Choroid plexus epithelial cell (primary cell): ENCODE measurements at regions not wholly inside any gene's neighbourhood (a gene's known extent, or its start where the extent isn't known, plus 50 kb on each side); places are given as distances from the start of the nearest gene placed in this dataset.

Experiments
- DNase-seq: peaks from one replicate; pipeline ENCODE4 v3.0.0-alpha.2; 2010; ENCODE audit warnings: low read depth
- H3K4me3 ChIP-seq: 2 replicates; pipeline ENCODE4 v1.5.1; 2011; ENCODE audit warnings: low read depth, mild to moderate bottlenecking, control low read depth, low read length, moderate library complexity
- TF ChIP-seq, protein P1 (sequence below): conservative IDR thresholded peaks from 2 replicates; pipeline ENCODE4 v1.5.1; 2011; ENCODE audit warnings: low read depth, mild to moderate bottlenecking, control low read depth, inconsistent platforms, low read length, moderate library complexity

DNA sequence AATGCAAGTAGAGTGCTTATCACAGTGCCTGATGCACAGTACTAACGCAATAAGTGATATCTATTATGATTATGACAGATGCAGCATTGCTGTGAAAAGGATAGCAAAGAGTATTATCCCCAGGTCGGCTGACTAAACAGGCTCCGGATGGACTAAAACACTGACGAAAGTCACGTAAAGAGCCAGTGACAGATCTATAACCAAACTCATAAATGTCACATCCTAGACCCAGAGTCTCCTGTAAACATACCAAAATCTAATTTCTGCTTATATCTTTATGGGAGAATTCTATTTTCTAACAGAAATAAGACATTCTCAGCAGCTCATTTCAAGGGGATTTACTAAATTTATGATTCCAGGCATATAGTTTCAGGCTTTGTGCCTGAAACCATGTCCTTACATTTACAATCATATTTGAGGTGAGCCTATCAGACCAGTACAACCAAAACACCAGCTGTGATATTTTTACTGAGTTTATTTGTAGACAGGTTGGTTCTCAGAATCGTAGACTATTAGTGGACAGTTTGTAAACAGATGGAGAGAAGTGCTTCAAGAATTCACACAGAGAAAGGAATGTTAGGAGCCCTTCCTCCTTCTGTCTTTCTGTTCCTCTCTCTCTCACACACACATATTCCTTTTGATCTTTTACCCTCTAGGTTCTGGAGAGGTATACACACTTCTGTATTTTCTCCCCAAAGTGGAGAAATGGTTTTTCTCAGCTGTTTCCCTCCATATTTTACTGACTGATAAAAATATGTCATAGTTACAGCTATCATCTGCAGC lies 52.4 kb upstream of the WDR26 start:
- TF ChIP-seq, protein P1, sequence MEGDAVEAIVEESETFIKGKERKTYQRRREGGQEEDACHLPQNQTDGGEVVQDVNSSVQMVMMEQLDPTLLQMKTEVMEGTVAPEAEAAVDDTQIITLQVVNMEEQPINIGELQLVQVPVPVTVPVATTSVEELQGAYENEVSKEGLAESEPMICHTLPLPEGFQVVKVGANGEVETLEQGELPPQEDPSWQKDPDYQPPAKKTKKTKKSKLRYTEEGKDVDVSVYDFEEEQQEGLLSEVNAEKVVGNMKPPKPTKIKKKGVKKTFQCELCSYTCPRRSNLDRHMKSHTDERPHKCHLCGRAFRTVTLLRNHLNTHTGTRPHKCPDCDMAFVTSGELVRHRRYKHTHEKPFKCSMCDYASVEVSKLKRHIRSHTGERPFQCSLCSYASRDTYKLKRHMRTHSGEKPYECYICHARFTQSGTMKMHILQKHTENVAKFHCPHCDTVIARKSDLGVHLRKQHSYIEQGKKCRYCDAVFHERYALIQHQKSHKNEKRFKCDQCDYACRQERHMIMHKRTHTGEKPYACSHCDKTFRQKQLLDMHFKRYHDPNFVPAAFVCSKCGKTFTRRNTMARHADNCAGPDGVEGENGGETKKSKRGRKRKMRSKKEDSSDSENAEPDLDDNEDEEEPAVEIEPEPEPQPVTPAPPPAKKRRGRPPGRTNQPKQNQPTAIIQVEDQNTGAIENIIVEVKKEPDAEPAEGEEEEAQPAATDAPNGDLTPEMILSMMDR, result no peak
- peak; percentile 46 for DNase-seq
- no peak overlapping the region for H3K4me3 ChIP-seq

DNA sequence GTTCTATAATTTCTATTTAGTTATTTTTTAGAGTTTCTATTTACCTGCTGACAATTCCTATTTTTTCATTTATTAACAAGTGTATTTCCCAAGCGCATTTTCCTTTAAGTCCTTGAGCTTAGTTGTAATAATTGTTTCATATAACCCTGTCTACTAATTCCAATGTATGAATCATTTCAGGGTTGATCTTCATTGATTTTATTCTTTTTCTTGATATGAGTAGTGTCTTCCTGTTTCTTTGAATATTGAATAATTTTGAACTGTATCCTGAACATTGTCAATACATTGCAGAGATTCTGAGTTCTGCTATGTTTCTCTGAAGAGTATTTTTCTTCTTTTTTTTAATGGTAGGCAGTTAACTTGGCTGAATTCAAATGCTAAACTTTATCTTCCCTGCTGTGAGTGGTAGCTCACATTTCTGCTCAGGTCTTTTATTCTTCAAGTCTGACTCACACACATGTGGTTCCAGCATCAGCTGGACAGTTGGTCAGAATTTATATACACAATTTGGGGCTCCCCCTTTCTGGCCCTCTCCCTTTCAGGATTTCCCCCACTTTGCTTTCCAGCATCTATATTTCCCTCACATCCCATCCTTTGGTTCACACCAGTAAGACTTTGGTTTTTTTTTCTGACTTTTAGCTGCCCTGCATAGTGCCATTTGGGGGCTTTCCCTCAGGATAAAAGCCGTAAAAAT lies 54.4 kb upstream of the WDR26 start:
- no peak overlapping the region for H3K4me3 ChIP-seq
- peak; percentile 82 for DNase-seq
- TF ChIP-seq, protein P1, result no peak

DNA sequence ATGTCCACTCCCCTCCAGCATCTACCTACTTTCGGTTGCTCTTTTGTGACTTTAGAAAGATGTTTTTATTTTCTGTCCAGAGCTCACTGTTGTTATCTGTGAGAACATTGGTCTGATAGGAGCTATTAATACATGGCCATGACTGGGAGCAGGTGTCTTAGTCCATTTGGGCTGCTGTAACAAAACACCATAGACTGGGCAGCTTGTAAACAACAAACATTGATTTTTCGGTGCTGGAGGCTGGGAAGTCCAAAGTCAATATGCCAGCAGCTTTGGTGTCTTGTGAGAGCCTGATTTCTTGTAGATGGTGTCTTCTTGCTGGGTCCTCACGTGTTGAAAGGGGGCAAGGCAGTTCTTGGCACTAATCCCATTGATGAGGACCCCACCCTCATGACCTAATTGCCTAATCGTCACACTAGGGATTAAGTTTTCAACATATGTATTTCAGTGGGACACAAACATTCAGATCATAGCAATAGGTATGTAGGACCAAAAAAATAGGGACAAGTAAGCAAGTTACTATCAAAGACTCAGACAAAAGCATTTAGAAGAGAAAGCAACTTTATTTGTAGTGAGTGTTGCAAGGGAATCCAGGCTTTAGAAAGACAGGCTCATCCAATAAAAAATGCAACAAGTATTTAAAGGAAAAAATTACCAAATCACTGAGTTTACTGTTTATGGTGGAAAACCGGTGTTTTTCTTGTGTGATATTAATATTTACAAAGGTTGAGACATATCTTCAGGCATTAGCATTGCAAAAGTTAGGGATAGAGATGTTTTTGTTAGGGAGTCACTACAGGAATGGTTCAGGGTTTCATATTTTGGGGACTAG lies 55.2 kb upstream of the WDR26 start:
- TF ChIP-seq, protein P1, result no peak
- H3K4me3 ChIP-seq, result no peak overlapping the region
- no peak for DNase-seq

DNA sequence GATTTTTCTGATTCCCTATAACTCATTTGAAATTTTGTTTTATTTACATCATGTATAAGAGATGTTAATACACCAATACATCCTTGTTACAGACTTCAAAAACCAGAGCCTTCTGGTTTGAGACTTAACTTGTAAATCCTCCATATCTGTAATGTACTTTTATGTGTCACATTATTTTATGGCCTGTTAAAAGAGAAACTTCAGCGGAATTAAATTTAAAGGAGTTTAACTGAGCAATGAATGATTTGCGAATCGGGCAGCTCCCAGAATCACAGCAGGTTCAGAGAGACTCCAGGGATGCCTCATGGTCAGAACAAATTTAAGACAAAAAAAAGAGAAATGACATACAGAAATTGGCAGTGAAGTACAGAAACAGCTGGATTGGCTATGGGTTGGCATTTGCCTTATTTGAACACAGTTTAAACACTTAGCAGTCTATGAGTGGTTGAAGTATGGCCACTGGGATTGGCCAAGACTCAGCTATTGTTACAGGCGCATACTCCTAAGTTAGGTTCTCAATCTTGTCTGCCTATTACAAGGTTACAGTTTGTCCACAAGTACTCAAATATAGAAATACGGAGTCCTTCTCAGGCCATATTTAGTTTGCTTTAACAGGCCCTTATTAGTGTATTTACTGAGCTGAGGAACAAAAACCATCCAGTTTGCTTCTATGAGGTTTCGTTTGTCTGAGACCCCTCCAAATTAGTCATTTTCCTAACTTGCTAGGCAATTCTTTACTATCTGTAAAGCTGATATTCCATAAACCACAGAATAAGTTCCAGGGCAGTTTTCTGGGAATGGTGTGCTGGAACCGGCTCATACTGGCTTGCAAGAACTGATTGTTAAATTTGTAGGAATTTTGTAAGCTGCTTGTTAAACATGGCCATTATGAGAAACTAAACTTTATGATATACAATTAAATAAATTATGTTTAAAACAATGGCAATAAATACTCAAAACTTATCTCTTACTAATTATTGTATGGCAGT lies 56.2 kb upstream of the WDR26 start:
- DNase-seq, result no peak
- H3K4me3 ChIP-seq, result no peak overlapping the region
- TF ChIP-seq, protein P1, result no peak

DNA sequence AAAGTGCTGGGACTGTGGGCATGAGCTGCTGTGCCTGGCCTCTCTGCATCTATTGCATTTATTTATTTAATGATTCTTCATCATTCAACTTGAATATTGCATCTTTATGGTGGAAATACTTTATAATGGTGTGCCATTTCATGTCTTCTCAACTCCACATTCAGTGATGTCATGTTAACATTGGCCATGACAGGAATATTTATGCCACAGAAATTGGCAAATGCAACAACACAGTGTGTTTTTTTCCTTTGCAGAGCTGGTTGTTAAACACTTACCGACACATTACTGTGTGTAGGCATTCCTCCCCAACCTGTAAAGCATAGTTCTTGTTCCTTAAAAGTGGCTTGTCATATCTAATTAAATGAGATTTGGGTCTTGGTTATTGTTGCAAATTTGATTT lies 57.4 kb upstream of the WDR26 start:
- TF ChIP-seq, protein P1, result no peak
- DNase-seq, result no peak
- no peak overlapping the region for H3K4me3 ChIP-seq

DNA sequence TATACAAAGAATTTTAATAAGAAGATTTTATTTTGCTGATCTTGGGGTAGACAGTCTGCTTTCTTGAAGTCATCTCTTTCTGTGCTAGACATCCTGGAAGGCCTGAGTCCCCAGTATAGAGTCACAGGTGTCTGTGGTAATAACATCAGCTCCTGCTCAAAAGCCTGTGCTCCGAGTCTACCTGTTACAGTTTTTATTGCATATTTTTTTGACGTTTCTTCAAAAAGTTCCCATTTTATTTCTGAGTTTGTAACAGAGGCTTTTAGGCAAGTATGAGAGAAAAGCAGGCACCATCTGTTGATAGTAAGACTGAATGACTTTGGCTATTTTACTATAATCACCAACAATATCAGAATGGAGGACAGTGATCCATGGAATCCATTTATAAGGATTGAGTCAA lies 58.0 kb upstream of the WDR26 start:
- H3K4me3 ChIP-seq, result no peak overlapping the region
- no peak for DNase-seq
- TF ChIP-seq, protein P1, result no peak
